ENCODE measurements at regions not wholly inside any gene's neighbourhood (a gene's known extent, or its start where the extent isn't known, plus 50 kb on each side); places are given as distances from the start of the nearest gene placed in this dataset.

DNA sequence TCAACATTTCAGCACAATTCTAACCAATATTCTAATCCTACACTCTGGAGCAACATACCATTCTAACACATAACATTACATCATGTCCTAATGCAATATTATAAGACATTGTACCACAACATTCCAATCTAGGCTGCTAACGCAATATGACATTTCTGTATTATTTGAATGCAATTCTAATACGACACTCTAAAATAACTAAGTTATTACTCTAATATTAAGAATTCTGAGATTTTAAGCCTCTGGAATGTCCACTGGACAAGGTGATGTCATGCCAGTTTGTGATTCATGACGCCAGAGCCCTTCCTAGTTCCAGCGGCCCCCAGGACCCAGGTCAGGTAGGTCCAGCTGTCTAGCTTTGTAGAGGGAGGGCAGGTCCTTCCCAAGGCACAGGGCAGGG lies 69.7 kb upstream of the SIRPA start:
- TF ChIP-seq SUZ12 (IDR thresholded peaks at IDR 0.05; ENCODE audit: extremely low read depth, insufficient read depth, insufficient read length) (no peak), ZNF274 (IDR thresholded peaks at IDR 0.05; ENCODE audit: low read depth, low read length) (no peak)
